HCEC 1CT (cell line): ENCODE measurements at regions not wholly inside any gene's neighbourhood (a gene's known extent, or its start where the extent isn't known, plus 50 kb on each side); places are given as distances from the start of the nearest gene placed in this dataset.
"Not testable (repeated sequence)": the region's sequence is repeated elsewhere in the genome, so short reads cannot be mapped to it uniquely, and the experiment has no call there.

ENCODE experiments used
- DNase-seq: peaks from one replicate; pipeline ENCODE4 v3.0.0-alpha.2; 2017

GRCh38 chr17:14518919-14519318, 218.0 kb downstream of the HS3ST3B1 start:
- DNase-seq, result not testable (repeated sequence)

GRCh38 chr17:14514973-14515372, 214.1 kb downstream of the HS3ST3B1 start:
- no peak for DNase-seq

- no peak for DNase-seq
These were observed 213.0 kb downstream of the HS3ST3B1 start for GRCh38 chr17:14513835-14514234.

- no peak for DNase-seq
These were observed 209.3 kb downstream of the HS3ST3B1 start for GRCh38 chr17:14510136-14510535.

GRCh38 chr17:14508156-14508555, 207.3 kb downstream of the HS3ST3B1 start:
- no peak for DNase-seq

GRCh38 chr17:14506364-14506763, 205.5 kb downstream of the HS3ST3B1 start:
- DNase-seq, result no peak

GRCh38 chr17:14505606-14506005, 204.7 kb downstream of the HS3ST3B1 start:
- DNase-seq, result no peak

GRCh38 chr17:14499976-14500375, 199.1 kb downstream of the HS3ST3B1 start:
- DNase-seq, result no peak

- DNase-seq, result no peak
These were observed 197.9 kb downstream of the HS3ST3B1 start for GRCh38 chr17:14498812-14499211.

GRCh38 chr17:14494161-14494560, 193.3 kb downstream of the HS3ST3B1 start:
- no peak for DNase-seq

GRCh38 chr17:14489986-14490385, 189.1 kb downstream of the HS3ST3B1 start:
- no peak for DNase-seq

GRCh38 chr17:14488958-14489550, 188.2 kb downstream of the HS3ST3B1 start:
- DNase-seq, result no peak

- DNase-seq, result no peak
These were observed 186.2 kb downstream of the HS3ST3B1 start for GRCh38 chr17:14487068-14487467.

GRCh38 chr17:14482715-14483114, 181.8 kb downstream of the HS3ST3B1 start:
- no peak for DNase-seq

- DNase-seq, result no peak
These were observed 180.8 kb downstream of the HS3ST3B1 start for GRCh38 chr17:14481664-14482063.

- DNase-seq, result peak; percentile 5
These were observed 173.7 kb downstream of the HS3ST3B1 start for GRCh38 chr17:14474591-14474990.

GRCh38 chr17:14471052-14471451, 170.2 kb downstream of the HS3ST3B1 start:
- DNase-seq, result peak; percentile 67

GRCh38 chr17:14470417-14470816, 169.5 kb downstream of the HS3ST3B1 start:
- DNase-seq, result no peak

GRCh38 chr17:14469971-14470370, 169.1 kb downstream of the HS3ST3B1 start:
- no peak for DNase-seq

- DNase-seq, result no peak
These were observed 168.0 kb downstream of the HS3ST3B1 start for GRCh38 chr17:14468858-14469257.

GRCh38 chr17:14461227-14461548, 160.3 kb downstream of the HS3ST3B1 start:
- no peak for DNase-seq

GRCh38 chr17:14460516-14461226, 159.8 kb downstream of the HS3ST3B1 start:
- DNase-seq, result no peak

- DNase-seq, result no peak
These were observed 159.1 kb downstream of the HS3ST3B1 start for GRCh38 chr17:14459955-14460354.

- DNase-seq, result no peak
These were observed 157.8 kb downstream of the HS3ST3B1 start for GRCh38 chr17:14458724-14459123.

GRCh38 chr17:14454746-14455145, 153.9 kb downstream of the HS3ST3B1 start:
- no peak for DNase-seq
